ENCODE measurements at regions not wholly inside any gene's neighbourhood (a gene's known extent, or its start where the extent isn't known, plus 50 kb on each side); places are given as distances from the start of the nearest gene placed in this dataset.
A peak's percentile ranks its signal among the peaks of the same experiment; 100 is the strongest.

GRCh38 chr13:105338773-105339172 lies 1196.7 kb downstream of the EFNB2 start:
- Histone ChIP-seq H3K9me3 (no peaks in the 10 kb centered on the region), H3K4me1 (peaks cover 0 to 13% (median 0%) of the 10 kb centered on the region in 3 donors), H3K36me3 (no peaks in the 10 kb centered on the region), H3K27me3 (no peaks in the 10 kb centered on the region), H3K27ac (no peak overlapping the region), H3K4me3 (no peak overlapping the region)
- ATAC-seq = no peak
- 96 to 100% methylated on average over 2 of the region's 2 CpGs for WGBS, 2 donors (ENCODE audit: low coverage in 1 of 2)
- no peak for TF ChIP-seq POLR2AphosphoS5 (IDR thresholded peaks at IDR 0.05)
- no peak for TF ChIP-seq EP300 (IDR thresholded peaks at IDR 0.05)
- no peak for TF ChIP-seq POLR2A (IDR thresholded peaks at IDR 0.05)
- TF ChIP-seq, protein P1, sequence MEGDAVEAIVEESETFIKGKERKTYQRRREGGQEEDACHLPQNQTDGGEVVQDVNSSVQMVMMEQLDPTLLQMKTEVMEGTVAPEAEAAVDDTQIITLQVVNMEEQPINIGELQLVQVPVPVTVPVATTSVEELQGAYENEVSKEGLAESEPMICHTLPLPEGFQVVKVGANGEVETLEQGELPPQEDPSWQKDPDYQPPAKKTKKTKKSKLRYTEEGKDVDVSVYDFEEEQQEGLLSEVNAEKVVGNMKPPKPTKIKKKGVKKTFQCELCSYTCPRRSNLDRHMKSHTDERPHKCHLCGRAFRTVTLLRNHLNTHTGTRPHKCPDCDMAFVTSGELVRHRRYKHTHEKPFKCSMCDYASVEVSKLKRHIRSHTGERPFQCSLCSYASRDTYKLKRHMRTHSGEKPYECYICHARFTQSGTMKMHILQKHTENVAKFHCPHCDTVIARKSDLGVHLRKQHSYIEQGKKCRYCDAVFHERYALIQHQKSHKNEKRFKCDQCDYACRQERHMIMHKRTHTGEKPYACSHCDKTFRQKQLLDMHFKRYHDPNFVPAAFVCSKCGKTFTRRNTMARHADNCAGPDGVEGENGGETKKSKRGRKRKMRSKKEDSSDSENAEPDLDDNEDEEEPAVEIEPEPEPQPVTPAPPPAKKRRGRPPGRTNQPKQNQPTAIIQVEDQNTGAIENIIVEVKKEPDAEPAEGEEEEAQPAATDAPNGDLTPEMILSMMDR (IDR thresholded peaks at IDR 0.05) = no peak

DNA sequence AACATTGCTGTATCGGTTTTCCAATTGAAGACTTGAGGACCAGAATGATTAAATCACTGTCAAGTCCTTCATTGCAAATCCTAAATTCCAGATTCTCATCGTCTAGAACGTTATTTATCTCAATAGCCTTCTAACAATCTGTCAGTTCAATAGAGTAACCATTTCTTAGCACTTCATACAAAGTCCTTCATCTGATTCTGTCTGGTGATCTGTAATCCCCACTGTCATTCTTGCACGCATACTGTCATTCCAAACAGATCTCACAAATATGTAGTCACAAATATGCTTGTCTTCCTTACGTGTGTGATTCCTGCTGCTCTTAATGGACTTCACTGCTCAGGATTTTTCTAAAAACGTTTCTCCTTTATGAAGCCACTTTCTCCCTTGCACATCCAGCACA lies 1197.5 kb downstream of the EFNB2 start:
- no peak for ATAC-seq
- 32 to 61% methylated on average over 6 of the region's 6 CpGs for WGBS, 2 donors (ENCODE audit: low coverage in 1 of 2)
- Histone ChIP-seq H3K36me3 (no peaks in the 10 kb centered on the region), H3K4me3 (no peak overlapping the region), H3K27me3 (no peaks in the 10 kb centered on the region), H3K9me3 (no peaks in the 10 kb centered on the region), H3K4me1 (peaks cover 0 to 17% (median 0%) of the 10 kb centered on the region in 3 donors), H3K27ac (no peak overlapping the region)
- TF ChIP-seq POLR2A (IDR thresholded peaks at IDR 0.05) (no peak), EP300 (IDR thresholded peaks at IDR 0.05) (no peak), POLR2AphosphoS5 (IDR thresholded peaks at IDR 0.05) (no peak)
- TF ChIP-seq, protein P1 (IDR thresholded peaks at IDR 0.05) = no peak

GRCh38 chr13:105336706-105337576 lies 1198.5 kb downstream of the EFNB2 start:
- Histone ChIP-seq H3K9me3 (no peaks in the 10 kb centered on the region), H3K27me3 (no peaks in the 10 kb centered on the region), H3K4me1 (peaks cover 0 to 17% (median 0%) of the 10 kb centered on the region in 3 donors), H3K36me3 (no peaks in the 10 kb centered on the region), H3K4me3 (no peak overlapping the region), H3K27ac (no peak overlapping the region)
- ATAC-seq = no peak
- WGBS, 2 donors (ENCODE audit: low coverage in 1 of 2) = 68 to 75% methylated on average over 7 of the region's 7 CpGs
- TF ChIP-seq POLR2AphosphoS5 (IDR thresholded peaks at IDR 0.05) = no peak
- TF ChIP-seq, protein P1 (IDR thresholded peaks at IDR 0.05) = no peak
- no peak for TF ChIP-seq POLR2A (IDR thresholded peaks at IDR 0.05)
- no peak for TF ChIP-seq EP300 (IDR thresholded peaks at IDR 0.05)

GRCh38 chr13:105334211-105334610 lies 1201.3 kb downstream of the EFNB2 start:
- Histone ChIP-seq H3K27ac (no peak overlapping the region), H3K27me3 (no peaks in the 10 kb centered on the region), H3K4me3 (no peak overlapping the region), H3K9me3 (no peaks in the 10 kb centered on the region), H3K36me3 (no peaks in the 10 kb centered on the region), H3K4me1 (peaks cover 0 to 17% (median 0%) of the 10 kb centered on the region in 3 donors)
- TF ChIP-seq EP300 (IDR thresholded peaks at IDR 0.05) = no peak
- TF ChIP-seq POLR2A (IDR thresholded peaks at IDR 0.05) = no peak
- TF ChIP-seq POLR2AphosphoS5 (IDR thresholded peaks at IDR 0.05) = no peak
- TF ChIP-seq, protein P1 (IDR thresholded peaks at IDR 0.05) = no peak
- ATAC-seq = no peak
- 22 to 31% methylated on average over 3 of the region's 3 CpGs for WGBS, 2 donors (ENCODE audit: low coverage in 1 of 2)

DNA sequence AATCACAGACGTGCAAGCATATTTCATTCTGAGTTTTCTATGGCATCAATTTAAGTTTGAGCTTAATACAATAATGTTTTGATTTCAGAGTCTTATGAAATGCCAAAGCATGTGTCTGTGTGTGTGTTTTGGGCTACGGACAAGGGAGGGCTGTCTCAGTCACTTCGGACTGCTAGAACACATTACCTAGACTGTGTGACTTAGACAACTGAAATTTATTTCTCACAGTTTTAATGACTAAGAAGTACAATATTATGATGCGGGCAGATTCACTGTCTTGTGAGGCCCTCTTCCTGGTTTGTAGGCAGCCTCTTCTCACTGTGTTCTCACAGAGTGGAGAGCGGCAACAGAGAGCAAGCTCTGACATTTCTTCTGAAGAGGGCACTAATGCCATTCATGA lies 1202.0 kb downstream of the EFNB2 start:
- Histone ChIP-seq H3K27me3 (no peaks in the 10 kb centered on the region), H3K4me1 (peaks cover 0 to 17% (median 0%) of the 10 kb centered on the region in 3 donors), H3K27ac (peak overlapping the region in 1 of 4 donors; percentile 29), H3K36me3 (no peaks in the 10 kb centered on the region), H3K9me3 (no peaks in the 10 kb centered on the region), H3K4me3 (no peak overlapping the region)
- TF ChIP-seq POLR2A (IDR thresholded peaks at IDR 0.05) (no peak), EP300 (IDR thresholded peaks at IDR 0.05) (no peak), POLR2AphosphoS5 (IDR thresholded peaks at IDR 0.05) (no peak)
- TF ChIP-seq, protein P1 (IDR thresholded peaks at IDR 0.05) = no peak
- no peak for ATAC-seq
- 83 to 85% methylated on average over 2 to 5 of the region's 5 CpGs for WGBS, 2 donors (ENCODE audit: low coverage in 1 of 2)

All from gastroesophageal sphincter (tissue), 4 donors.